HEK293 (cell line): ENCODE measurements at regions not wholly inside any gene's neighbourhood (a gene's known extent, or its start where the extent isn't known, plus 50 kb on each side); places are given as distances from the start of the nearest gene placed in this dataset.

Experiments
- ZNF121 ChIP-seq: fragments of 450-650 bp; formaldehyde crosslinking; IDR thresholded peaks from 2 replicates; pipeline ENCODE4 v1.5.1; 2016; ENCODE audit warnings: missing biosample characterization, missing genetic modification characterization
- ZNF184 ChIP-seq: fragments of 450-650 bp; IDR thresholded peaks from 2 replicates; pipeline ENCODE4 v1.5.1; 2018; ENCODE audit warnings: missing biosample characterization, mild to moderate bottlenecking, missing genetic modification characterization
- ZNF311 ChIP-seq: fragments of 450-650 bp; formaldehyde crosslinking; IDR thresholded peaks from 2 replicates; pipeline ENCODE4 v1.5.1; 2017; ENCODE audit warnings: missing biosample characterization, missing genetic modification characterization, borderline replicate concordance
- ZNF433 ChIP-seq: fragments of 450-650 bp; formaldehyde crosslinking; IDR thresholded peaks from 2 replicates; pipeline ENCODE4 v1.5.1; 2016; ENCODE audit warnings: missing biosample characterization, missing genetic modification characterization, low read depth
- ZNF510 ChIP-seq: fragments of 450-650 bp; formaldehyde crosslinking; IDR thresholded peaks from 2 replicates; pipeline ENCODE4 v1.5.1; 2018; ENCODE audit warnings: mild to moderate bottlenecking, missing genetic modification characterization, missing biosample characterization; ENCODE audit not compliant: insufficient replicate concordance
- TF ChIP-seq, protein P1 (sequence below): fragments of 450-650 bp; formaldehyde crosslinking; IDR thresholded peaks from 2 replicates; pipeline ENCODE4 v1.5.1; 2016; ENCODE audit warnings: missing biosample characterization, missing genetic modification characterization

DNA sequence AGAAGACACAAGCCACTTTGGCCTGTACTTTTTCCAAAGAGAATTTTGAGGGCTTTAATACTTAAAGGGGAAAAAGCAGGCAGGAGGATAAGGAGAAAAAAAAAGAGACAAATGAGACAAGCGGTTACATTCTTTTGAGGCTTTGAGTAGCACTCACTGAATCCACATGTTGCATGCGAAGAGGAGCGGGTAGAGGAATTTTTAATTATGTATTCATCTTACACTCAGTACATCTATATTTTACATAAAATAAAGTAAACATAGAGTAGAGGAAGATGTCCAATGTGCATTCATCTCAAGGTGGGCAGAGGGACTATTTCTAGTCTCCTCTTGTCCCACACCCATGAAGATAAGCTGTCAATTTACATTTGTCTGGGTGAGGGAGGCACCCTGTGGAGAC is 266.9 kb downstream of the CD109 start:
- TF ChIP-seq ZNF311 (tag by site-specific recombination) (no peak), ZNF121 (no peak), ZNF433 (tag by site-specific recombination) (no peak), ZNF184 (tag by site-specific recombination) (no peak), ZNF510 (tag by site-specific recombination) (no peak)
- TF ChIP-seq, protein P1, sequence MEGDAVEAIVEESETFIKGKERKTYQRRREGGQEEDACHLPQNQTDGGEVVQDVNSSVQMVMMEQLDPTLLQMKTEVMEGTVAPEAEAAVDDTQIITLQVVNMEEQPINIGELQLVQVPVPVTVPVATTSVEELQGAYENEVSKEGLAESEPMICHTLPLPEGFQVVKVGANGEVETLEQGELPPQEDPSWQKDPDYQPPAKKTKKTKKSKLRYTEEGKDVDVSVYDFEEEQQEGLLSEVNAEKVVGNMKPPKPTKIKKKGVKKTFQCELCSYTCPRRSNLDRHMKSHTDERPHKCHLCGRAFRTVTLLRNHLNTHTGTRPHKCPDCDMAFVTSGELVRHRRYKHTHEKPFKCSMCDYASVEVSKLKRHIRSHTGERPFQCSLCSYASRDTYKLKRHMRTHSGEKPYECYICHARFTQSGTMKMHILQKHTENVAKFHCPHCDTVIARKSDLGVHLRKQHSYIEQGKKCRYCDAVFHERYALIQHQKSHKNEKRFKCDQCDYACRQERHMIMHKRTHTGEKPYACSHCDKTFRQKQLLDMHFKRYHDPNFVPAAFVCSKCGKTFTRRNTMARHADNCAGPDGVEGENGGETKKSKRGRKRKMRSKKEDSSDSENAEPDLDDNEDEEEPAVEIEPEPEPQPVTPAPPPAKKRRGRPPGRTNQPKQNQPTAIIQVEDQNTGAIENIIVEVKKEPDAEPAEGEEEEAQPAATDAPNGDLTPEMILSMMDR (tag by site-specific recombination): no peak
